ENCODE measurements at regions not wholly inside any gene's neighbourhood (a gene's known extent, or its start where the extent isn't known, plus 50 kb on each side); places are given as distances from the start of the nearest gene placed in this dataset.

- TF ChIP-seq CTCF (IDR thresholded peaks at IDR 0.05; ENCODE audit: low read depth, low read length, missing control alignments), result no peak
- no peaks in the 10 kb centered on the region for H3K27me3 ChIP-seq (replicated peaks)
- no peak overlapping the region for H3K4me3 ChIP-seq (ENCODE audit: low read depth, low read length)
- no peaks in the 10 kb centered on the region for H3K36me3 ChIP-seq (replicated peaks)
- DNase-seq, result no peak
- no peak overlapping the region for H3K27ac ChIP-seq
- in situ Hi-C loops (cut with HindIII; ENCODE audit: low pct_ligation_motif_present, low sequenced_read_pairs), result no loop called here
Measured at GRCh38 chr4:126560794-126561193, 1072.0 kb upstream of the INTU start.

GRCh38 chr4:126563389-126563788 is 1069.4 kb upstream of the INTU start:
- Histone ChIP-seq H3K4me3 (ENCODE audit: low read depth, low read length) (no peak overlapping the region), H3K27ac (no peak overlapping the region), H3K27me3 (replicated peaks) (no peaks in the 10 kb centered on the region), H3K36me3 (replicated peaks) (no peaks in the 10 kb centered on the region)
- no peak for TF ChIP-seq CTCF (IDR thresholded peaks at IDR 0.05; ENCODE audit: low read depth, low read length, missing control alignments)
- in situ Hi-C loops (cut with HindIII; ENCODE audit: low pct_ligation_motif_present, low sequenced_read_pairs), result no loop called here
- DNase-seq, result no peak

- no peak for DNase-seq
- Histone ChIP-seq H3K27me3 (replicated peaks) (no peaks in the 10 kb centered on the region), H3K27ac (no peak overlapping the region), H3K36me3 (replicated peaks) (no peaks in the 10 kb centered on the region), H3K4me3 (ENCODE audit: low read depth, low read length) (no peak overlapping the region)
- TF ChIP-seq CTCF (IDR thresholded peaks at IDR 0.05; ENCODE audit: low read depth, low read length, missing control alignments), result no peak
- in situ Hi-C loops (cut with HindIII; ENCODE audit: low pct_ligation_motif_present, low sequenced_read_pairs), result no loop called here
Measured at GRCh38 chr4:126564283-126564854, 1068.4 kb upstream of the INTU start.

GRCh38 chr4:126568652-126569570 is 1063.8 kb upstream of the INTU start:
- no peak for TF ChIP-seq CTCF (IDR thresholded peaks at IDR 0.05; ENCODE audit: low read depth, low read length, missing control alignments)
- in situ Hi-C loops (cut with HindIII; ENCODE audit: low pct_ligation_motif_present, low sequenced_read_pairs), result no loop called here
- DNase-seq, result no peak

GRCh38 chr4:126572264-126572663 is 1060.5 kb upstream of the INTU start:
- Histone ChIP-seq H3K36me3 (replicated peaks) (no peaks in the 10 kb centered on the region), H3K27ac (no peak overlapping the region), H3K27me3 (replicated peaks) (no peaks in the 10 kb centered on the region), H3K4me3 (ENCODE audit: low read depth, low read length) (no peak overlapping the region)
- no peak for TF ChIP-seq CTCF (IDR thresholded peaks at IDR 0.05; ENCODE audit: low read depth, low read length, missing control alignments)
- in situ Hi-C loops (cut with HindIII; ENCODE audit: low pct_ligation_motif_present, low sequenced_read_pairs), result no loop called here
- no peak for DNase-seq

More at GRCh38 chr4:126568652-126569570, 1063.8 kb upstream of the INTU start:
- no peaks in the 10 kb centered on the region for H3K27me3 ChIP-seq (replicated peaks)
- no peak overlapping the region for H3K4me3 ChIP-seq (ENCODE audit: low read depth, low read length)
- no peaks in the 10 kb centered on the region for H3K36me3 ChIP-seq (replicated peaks)
- H3K27ac ChIP-seq, result no peak overlapping the region
